ENCODE measurements at regions not wholly inside any gene's neighbourhood (a gene's known extent, or its start where the extent isn't known, plus 50 kb on each side); places are given as distances from the start of the nearest gene placed in this dataset.

DNA sequence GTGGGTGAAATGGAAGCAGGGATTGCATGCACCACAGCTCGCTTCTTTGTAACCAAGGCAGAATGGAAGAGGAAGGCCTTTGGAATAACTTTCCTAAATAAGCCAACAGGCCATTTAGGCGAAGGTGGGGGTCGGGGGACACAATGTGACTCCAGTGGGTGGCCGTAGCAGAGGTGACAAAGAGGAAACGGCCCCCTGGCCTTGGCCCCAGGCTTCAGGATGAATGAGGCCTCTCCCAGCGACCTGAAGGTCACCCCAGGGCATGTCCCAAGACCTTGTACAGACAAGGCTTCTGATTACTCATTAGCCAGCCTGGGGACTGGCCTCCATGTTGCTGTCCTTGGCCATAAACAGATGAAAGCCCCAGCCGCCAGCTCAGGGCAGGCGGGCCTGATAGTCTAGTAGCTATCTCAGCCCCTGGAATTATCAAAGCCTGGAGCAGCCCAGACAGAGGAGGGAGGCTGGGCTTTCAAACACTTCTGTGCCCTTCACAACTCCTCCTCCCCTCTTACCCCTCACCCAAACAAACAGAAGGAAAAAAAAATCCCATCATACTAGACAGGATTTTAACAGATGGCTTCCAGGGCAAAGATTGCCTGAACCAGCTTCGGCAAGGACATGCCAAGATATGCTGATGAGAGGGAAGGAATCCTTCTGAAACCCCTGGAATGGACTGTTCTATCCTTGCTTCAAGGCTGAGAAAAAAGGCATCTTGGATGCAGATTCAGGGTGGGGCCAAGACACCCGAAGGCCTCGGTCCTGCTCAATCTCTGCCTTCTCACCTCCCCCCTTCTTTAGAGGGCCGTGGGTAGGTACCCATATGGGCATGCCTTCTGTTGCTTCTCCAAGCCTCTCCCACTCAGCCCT is 142.3 kb upstream of the PARP11 start (continued):
- TF ChIP-seq, protein P1, sequence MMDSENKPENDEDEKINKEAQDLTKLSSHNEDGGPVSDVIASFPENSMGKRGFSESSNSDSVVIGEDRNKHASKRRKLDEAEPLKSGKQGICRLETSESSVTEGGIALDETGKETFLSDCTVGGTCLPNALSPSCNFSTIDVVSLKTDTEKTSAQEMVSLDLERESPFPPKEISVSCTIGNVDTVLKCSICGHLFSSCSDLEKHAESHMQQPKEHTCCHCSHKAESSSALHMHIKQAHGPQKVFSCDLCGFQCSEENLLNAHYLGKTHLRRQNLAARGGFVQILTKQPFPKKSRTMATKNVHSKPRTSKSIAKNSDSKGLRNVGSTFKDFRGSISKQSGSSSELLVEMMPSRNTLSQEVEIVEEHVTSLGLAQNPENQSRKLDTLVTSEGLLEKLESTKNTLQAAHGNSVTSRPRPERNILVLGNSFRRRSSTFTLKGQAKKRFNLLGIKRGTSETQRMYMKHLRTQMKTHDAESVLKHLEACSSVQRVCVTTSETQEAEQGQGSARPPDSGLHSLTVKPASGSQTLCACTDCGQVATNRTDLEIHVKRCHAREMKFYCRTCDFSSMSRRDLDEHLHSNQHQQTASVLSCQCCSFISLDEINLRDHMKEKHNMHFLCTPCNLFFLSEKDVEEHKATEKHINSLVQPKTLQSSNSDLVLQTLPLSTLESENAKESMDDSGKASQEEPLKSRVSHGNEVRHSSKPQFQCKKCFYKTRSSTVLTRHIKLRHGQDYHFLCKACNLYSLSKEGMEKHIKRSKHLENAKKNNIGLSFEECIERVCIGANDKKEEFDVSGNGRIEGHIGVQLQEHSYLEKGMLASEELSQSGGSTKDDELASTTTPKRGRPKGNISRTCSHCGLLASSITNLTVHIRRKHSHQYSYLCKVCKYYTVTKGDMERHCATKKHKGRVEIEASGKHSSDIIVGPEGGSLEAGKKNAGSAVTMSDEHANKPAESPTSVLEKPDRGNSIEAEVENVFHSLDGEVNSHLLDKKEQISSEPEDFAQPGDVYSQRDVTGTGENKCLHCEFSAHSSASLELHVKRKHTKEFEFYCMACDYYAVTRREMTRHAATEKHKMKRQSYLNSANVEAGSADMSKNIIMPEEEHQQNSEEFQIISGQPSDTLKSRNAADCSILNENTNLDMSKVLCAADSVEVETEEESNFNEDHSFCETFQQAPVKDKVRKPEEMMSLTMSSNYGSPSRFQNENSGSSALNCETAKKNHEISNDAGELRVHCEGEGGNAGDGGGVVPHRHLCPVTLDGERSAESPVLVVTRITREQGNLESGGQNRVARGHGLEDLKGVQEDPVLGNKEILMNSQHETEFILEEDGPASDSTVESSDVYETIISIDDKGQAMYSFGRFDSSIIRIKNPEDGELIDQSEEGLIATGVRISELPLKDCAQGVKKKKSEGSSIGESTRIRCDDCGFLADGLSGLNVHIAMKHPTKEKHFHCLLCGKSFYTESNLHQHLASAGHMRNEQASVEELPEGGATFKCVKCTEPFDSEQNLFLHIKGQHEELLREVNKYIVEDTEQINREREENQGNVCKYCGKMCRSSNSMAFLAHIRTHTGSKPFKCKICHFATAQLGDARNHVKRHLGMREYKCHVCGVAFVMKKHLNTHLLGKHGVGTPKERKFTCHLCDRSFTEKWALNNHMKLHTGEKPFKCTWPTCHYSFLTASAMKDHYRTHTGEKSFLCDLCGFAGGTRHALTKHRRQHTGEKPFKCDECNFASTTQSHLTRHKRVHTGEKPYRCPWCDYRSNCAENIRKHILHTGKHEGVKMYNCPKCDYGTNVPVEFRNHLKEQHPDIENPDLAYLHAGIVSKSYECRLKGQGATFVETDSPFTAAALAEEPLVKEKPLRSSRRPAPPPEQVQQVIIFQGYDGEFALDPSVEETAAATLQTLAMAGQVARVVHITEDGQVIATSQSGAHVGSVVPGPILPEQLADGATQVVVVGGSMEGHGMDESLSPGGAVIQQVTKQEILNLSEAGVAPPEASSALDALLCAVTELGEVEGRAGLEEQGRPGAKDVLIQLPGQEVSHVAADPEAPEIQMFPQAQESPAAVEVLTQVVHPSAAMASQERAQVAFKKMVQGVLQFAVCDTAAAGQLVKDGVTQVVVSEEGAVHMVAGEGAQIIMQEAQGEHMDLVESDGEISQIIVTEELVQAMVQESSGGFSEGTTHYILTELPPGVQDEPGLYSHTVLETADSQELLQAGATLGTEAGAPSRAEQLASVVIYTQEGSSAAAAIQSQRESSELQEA (CRISPR knock-in tag; IDR thresholded peaks at IDR 0.05; ENCODE audit: not compliant biosample characterization) = no peak
- TF ChIP-seq NFE2 (CRISPR knock-in tag; IDR thresholded peaks at IDR 0.05) (0 out of 2 replicates have a peak, but pooled peaks have one; percentile 39), YEATS4 (CRISPR knock-in tag; IDR thresholded peaks at IDR 0.05; ENCODE audit: borderline replicate concordance) (peak; percentile 86; the same call in 1 of the 2 replicates), ARNTL (CRISPR knock-in tag; IDR thresholded peaks at IDR 0.05) (peak; percentile 69), RFXANK (CRISPR knock-in tag; IDR thresholded peaks at IDR 0.05) (peak; percentile 94; the same call in 1 of the 2 replicates), ZNF33B (CRISPR knock-in tag; IDR thresholded peaks at IDR 0.05) (0 out of 2 replicates have a peak, but pooled peaks have one; percentile 40), ZNF33A (CRISPR knock-in tag; IDR thresholded peaks at IDR 0.05; ENCODE audit: borderline replicate concordance) (no peak), PPARG (CRISPR knock-in tag; conservative IDR thresholded peaks at IDR 0.05) (peak; percentile 94), ZFP41 (CRISPR knock-in tag; IDR thresholded peaks at IDR 0.05; ENCODE audit: borderline replicate concordance) (peak; percentile 72; the same call in 1 of the 2 replicates), ZSCAN9 (CRISPR knock-in tag; IDR thresholded peaks at IDR 0.05; ENCODE audit: borderline replicate concordance) (peak; percentile 46; the same call in 1 of the 2 replicates), ZNF841 (CRISPR knock-in tag; IDR thresholded peaks at IDR 0.05; ENCODE audit: borderline replicate concordance) (no peak)
- TF ChIP-seq, protein P2, sequence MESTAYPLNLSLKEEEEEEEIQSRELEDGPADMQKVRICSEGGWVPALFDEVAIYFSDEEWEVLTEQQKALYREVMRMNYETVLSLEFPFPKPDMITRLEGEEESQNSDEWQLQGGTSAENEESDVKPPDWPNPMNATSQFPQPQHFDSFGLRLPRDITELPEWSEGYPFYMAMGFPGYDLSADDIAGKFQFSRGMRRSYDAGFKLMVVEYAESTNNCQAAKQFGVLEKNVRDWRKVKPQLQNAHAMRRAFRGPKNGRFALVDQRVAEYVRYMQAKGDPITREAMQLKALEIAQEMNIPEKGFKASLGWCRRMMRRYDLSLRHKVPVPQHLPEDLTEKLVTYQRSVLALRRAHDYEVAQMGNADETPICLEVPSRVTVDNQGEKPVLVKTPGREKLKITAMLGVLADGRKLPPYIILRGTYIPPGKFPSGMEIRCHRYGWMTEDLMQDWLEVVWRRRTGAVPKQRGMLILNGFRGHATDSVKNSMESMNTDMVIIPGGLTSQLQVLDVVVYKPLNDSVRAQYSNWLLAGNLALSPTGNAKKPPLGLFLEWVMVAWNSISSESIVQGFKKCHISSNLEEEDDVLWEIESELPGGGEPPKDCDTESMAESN (CRISPR knock-in tag; conservative IDR thresholded peaks at IDR 0.05) = peak; percentile 79; the same call in 1 of the 2 replicates
- TF ChIP-seq, protein P3, sequence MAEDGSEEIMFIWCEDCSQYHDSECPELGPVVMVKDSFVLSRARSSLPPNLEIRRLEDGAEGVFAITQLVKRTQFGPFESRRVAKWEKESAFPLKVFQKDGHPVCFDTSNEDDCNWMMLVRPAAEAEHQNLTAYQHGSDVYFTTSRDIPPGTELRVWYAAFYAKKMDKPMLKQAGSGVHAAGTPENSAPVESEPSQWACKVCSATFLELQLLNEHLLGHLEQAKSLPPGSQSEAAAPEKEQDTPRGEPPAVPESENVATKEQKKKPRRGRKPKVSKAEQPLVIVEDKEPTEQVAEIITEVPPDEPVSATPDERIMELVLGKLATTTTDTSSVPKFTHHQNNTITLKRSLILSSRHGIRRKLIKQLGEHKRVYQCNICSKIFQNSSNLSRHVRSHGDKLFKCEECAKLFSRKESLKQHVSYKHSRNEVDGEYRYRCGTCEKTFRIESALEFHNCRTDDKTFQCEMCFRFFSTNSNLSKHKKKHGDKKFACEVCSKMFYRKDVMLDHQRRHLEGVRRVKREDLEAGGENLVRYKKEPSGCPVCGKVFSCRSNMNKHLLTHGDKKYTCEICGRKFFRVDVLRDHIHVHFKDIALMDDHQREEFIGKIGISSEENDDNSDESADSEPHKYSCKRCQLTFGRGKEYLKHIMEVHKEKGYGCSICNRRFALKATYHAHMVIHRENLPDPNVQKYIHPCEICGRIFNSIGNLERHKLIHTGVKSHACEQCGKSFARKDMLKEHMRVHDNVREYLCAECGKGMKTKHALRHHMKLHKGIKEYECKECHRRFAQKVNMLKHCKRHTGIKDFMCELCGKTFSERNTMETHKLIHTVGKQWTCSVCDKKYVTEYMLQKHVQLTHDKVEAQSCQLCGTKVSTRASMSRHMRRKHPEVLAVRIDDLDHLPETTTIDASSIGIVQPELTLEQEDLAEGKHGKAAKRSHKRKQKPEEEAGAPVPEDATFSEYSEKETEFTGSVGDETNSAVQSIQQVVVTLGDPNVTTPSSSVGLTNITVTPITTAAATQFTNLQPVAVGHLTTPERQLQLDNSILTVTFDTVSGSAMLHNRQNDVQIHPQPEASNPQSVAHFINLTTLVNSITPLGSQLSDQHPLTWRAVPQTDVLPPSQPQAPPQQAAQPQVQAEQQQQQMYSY (CRISPR knock-in tag; IDR thresholded peaks at IDR 0.05) = peak; percentile 79
